ENCODE measurements at regions not wholly inside any gene's neighbourhood (a gene's known extent, or its start where the extent isn't known, plus 50 kb on each side); places are given as distances from the start of the nearest gene placed in this dataset.
"Not testable (repeated sequence)": the region's sequence is repeated elsewhere in the genome, so short reads cannot be mapped to it uniquely, and the experiment has no call there.

- DNase-seq; intact Hi-C loops (cut with DNase I); H3K9me3 ChIP-seq; H3K36me3 ChIP-seq; H3K27me3 ChIP-seq; H3K4me1 ChIP-seq; H3K27ac ChIP-seq: not testable (repeated sequence)
- no CpG with 5 or more reads among the region's 32 CpGs for WGBS, 2 donors
- H3K4me3 ChIP-seq: peak overlapping the region in 2 of 4 donors; percentile 22 to 52
These were observed 60.3 kb downstream of the GOLGA8K start for GRCh38 chr15:32342772-32343199.

- H3K4me3 ChIP-seq: peak overlapping the region in 1 of 4 donors; percentile 43
- no CpG with 5 or more reads among the region's 39 CpGs for WGBS, 2 donors
- intact Hi-C loops (cut with DNase I): not testable (repeated sequence)
These were observed 60.8 kb downstream of the GOLGA8K start for GRCh38 chr15:32342268-32342667.

GRCh38 chr15:32341530-32341929 is 61.6 kb downstream of the GOLGA8K start:
- DNase-seq; H3K4me1 ChIP-seq; H3K27ac ChIP-seq; intact Hi-C loops (cut with DNase I); H3K9me3 ChIP-seq; H3K36me3 ChIP-seq; H3K27me3 ChIP-seq; H3K4me3 ChIP-seq: not testable (repeated sequence)
- 60% methylated on average over 1 of the region's 12 CpGs for WGBS, 2 donors

More at GRCh38 chr15:32342268-32342667, 60.8 kb downstream of the GOLGA8K start:
- not testable (repeated sequence) for H3K4me1 ChIP-seq, H3K27ac ChIP-seq, H3K9me3 ChIP-seq, H3K36me3 ChIP-seq, H3K27me3 ChIP-seq, DNase-seq

- H3K4me1 ChIP-seq; H3K27me3 ChIP-seq; H3K9me3 ChIP-seq; H3K4me3 ChIP-seq; H3K27ac ChIP-seq; intact Hi-C loops (cut with DNase I); DNase-seq; H3K36me3 ChIP-seq: not testable (repeated sequence)
- 62 to 89% methylated on average over 1 to 2 of the region's 3 CpGs for WGBS, 2 donors
These were observed 66.3 kb downstream of the GOLGA8K start for GRCh38 chr15:32336804-32337203.

- H3K27ac ChIP-seq; H3K9me3 ChIP-seq; intact Hi-C loops (cut with DNase I); H3K36me3 ChIP-seq; DNase-seq; H3K4me3 ChIP-seq; H3K27me3 ChIP-seq; H3K4me1 ChIP-seq: not testable (repeated sequence)
- WGBS, 2 donors: 80 to 100% methylated on average over 1 to 2 of the region's 4 CpGs
These were observed 79.7 kb downstream of the GOLGA8K start for GRCh38 chr15:32323353-32323752.

- H3K27ac ChIP-seq; H3K9me3 ChIP-seq; H3K27me3 ChIP-seq; H3K36me3 ChIP-seq; H3K4me1 ChIP-seq; H3K4me3 ChIP-seq; intact Hi-C loops (cut with DNase I); DNase-seq: not testable (repeated sequence)
- WGBS, 2 donors: 39 to 51% methylated on average over 2 of the region's 3 CpGs
These were observed 83.8 kb downstream of the GOLGA8K start for GRCh38 chr15:32319247-32319646.

GRCh38 chr15:32316482-32316881 is 86.6 kb downstream of the GOLGA8K start:
- DNase-seq; H3K36me3 ChIP-seq; H3K27ac ChIP-seq; H3K4me1 ChIP-seq; H3K4me3 ChIP-seq; H3K9me3 ChIP-seq; intact Hi-C loops (cut with DNase I): not testable (repeated sequence)
- H3K27me3 ChIP-seq: peaks cover 0 to 10% (median 0%) of the 10 kb centered on the region in 4 donors
- WGBS, 2 donors: no CpG with 5 or more reads among the region's 4 CpGs

- H3K27ac ChIP-seq; H3K36me3 ChIP-seq; DNase-seq; H3K9me3 ChIP-seq; H3K4me3 ChIP-seq; intact Hi-C loops (cut with DNase I); H3K4me1 ChIP-seq: not testable (repeated sequence)
- no CpG with 5 or more reads among the region's 91 CpGs for WGBS, 2 donors
- H3K27me3 ChIP-seq: peaks cover 0 to 10% (median 0%) of the 10 kb centered on the region in 4 donors
These were observed 87.8 kb downstream of the GOLGA8K start for GRCh38 chr15:32315079-32315939.

GRCh38 chr15:32313446-32314209 is 89.5 kb downstream of the GOLGA8K start:
- H3K27ac ChIP-seq; H3K9me3 ChIP-seq; H3K4me3 ChIP-seq; H3K36me3 ChIP-seq; DNase-seq; H3K4me1 ChIP-seq; intact Hi-C loops (cut with DNase I): not testable (repeated sequence)
- peaks cover 0 to 10% (median 0%) of the 10 kb centered on the region in 4 donors for H3K27me3 ChIP-seq
- WGBS, 2 donors: 98 to 100% methylated on average over 4 to 9 of the region's 77 CpGs

GRCh38 chr15:32312721-32313120 is 90.4 kb downstream of the GOLGA8K start:
- no CpG with 5 or more reads among the region's 37 CpGs for WGBS, 2 donors
- H3K27ac ChIP-seq; H3K4me1 ChIP-seq; H3K4me3 ChIP-seq; H3K36me3 ChIP-seq; intact Hi-C loops (cut with DNase I); H3K9me3 ChIP-seq; DNase-seq: not testable (repeated sequence)
- H3K27me3 ChIP-seq: peaks cover 0 to 10% (median 0%) of the 10 kb centered on the region in 4 donors

- H3K27ac ChIP-seq; H3K27me3 ChIP-seq; H3K4me3 ChIP-seq; H3K4me1 ChIP-seq; intact Hi-C loops (cut with DNase I); H3K36me3 ChIP-seq; H3K9me3 ChIP-seq; DNase-seq: not testable (repeated sequence)
- WGBS, 2 donors: 36 to 44% methylated on average over 5 of the region's 5 CpGs
These were observed 95.5 kb downstream of the GOLGA8K start for GRCh38 chr15:32307592-32307991.

GRCh38 chr15:32276200-32276830 is 126.8 kb downstream of the GOLGA8K start:
- intact Hi-C loops (cut with DNase I); H3K4me3 ChIP-seq; H3K4me1 ChIP-seq; H3K27me3 ChIP-seq; H3K36me3 ChIP-seq; H3K9me3 ChIP-seq; H3K27ac ChIP-seq; DNase-seq: not testable (repeated sequence)
- no CpG with 5 or more reads among the region's 21 CpGs for WGBS, 2 donors

GRCh38 chr15:32253958-32254357 is 149.1 kb downstream of the GOLGA8K start:
- H3K9me3 ChIP-seq; H3K27me3 ChIP-seq; H3K4me3 ChIP-seq; H3K27ac ChIP-seq; H3K36me3 ChIP-seq; H3K4me1 ChIP-seq; DNase-seq; intact Hi-C loops (cut with DNase I): not testable (repeated sequence)
- WGBS, 2 donors: no CpG with 5 or more reads among the region's 7 CpGs

All from esophagus squamous epithelium (tissue), 5 donors.